Keratinocyte (primary cell): ENCODE measurements at regions not wholly inside any gene's neighbourhood (a gene's known extent, or its start where the extent isn't known, plus 50 kb on each side); places are given as distances from the start of the nearest gene placed in this dataset.

Experiments used
- DNase-seq: peaks from one replicate; pipeline ENCODE4 v3.0.0-alpha.2; 2011; ENCODE audit warnings: low read depth, missing footprints, low spot score
- FAIRE-seq: peaks from 2 replicates; lab custom pipeline; 2011; peaks lifted over from hg19 to GRCh38; lab: Jason Lieb, UNC
- H2AFZ ChIP-seq: 2 replicates; pipeline ENCODE4 v1.6.0; 2012; ENCODE audit warnings: low read length, control low read depth, inconsistent platforms; ENCODE audit not compliant: control insufficient read depth
- H3K27ac ChIP-seq: 2 replicates; pipeline ENCODE4 v1.5.1; 2011; ENCODE audit warnings: low read length; ENCODE audit not compliant: control insufficient read depth, insufficient read depth
- H3K27me3 ChIP-seq: 3 replicates; pipeline ENCODE4 v1.6.0; 2011; ENCODE audit warnings: low read length; ENCODE audit not compliant: control insufficient read depth, insufficient read depth; ENCODE audit errors: extremely low read depth
- H3K36me3 ChIP-seq, 2 experiments: 2 replicates in 1 of 2; 3 replicates in 1 of 2; pipeline ENCODE4 v1.5.1; 2011; ENCODE audit warnings: low read length in 2 of 2, mild to moderate bottlenecking in 1 of 2; ENCODE audit not compliant: control insufficient read depth in 2 of 2, insufficient read depth in 2 of 2; ENCODE audit errors: extremely low read depth in 1 of 2
- H3K4me1 ChIP-seq: 3 replicates; pipeline ENCODE4 v1.5.1; 2011; ENCODE audit warnings: low read length; ENCODE audit not compliant: control insufficient read depth, insufficient read depth; ENCODE audit errors: extremely low read depth
- H3K4me2 ChIP-seq: 3 replicates; pipeline ENCODE4 v1.6.0; 2011; ENCODE audit warnings: low read depth, low read length; ENCODE audit not compliant: control insufficient read depth, insufficient read depth; ENCODE audit errors: extremely low read depth
- H3K4me3 ChIP-seq, 3 experiments: fragments of 200-600 bp in 1 of 3; sonication (generic) in 1 of 3; 2 replicates in 2 of 3; 3 replicates in 1 of 3; pipeline ENCODE4 v1.5.1; 2011 to 2016; ENCODE audit warnings: low read length in 3 of 3, mild to moderate bottlenecking in 3 of 3, control low read depth in 2 of 3, inconsistent platforms in 1 of 3, low read depth in 1 of 3, mixed read lengths in 1 of 3, mixed run types in 1 of 3, moderate library complexity in 1 of 3; ENCODE audit not compliant: control insufficient read depth in 2 of 3, insufficient read depth in 2 of 3; ENCODE audit errors: extremely low read depth in 1 of 3
- H3K79me2 ChIP-seq: 2 replicates; pipeline ENCODE4 v1.6.0; 2012; ENCODE audit warnings: low read length; ENCODE audit not compliant: control insufficient read depth, insufficient read depth
- H3K9ac ChIP-seq: 3 replicates; pipeline ENCODE4 v1.6.0; 2011; ENCODE audit warnings: low read length; ENCODE audit not compliant: control insufficient read depth, insufficient read depth; ENCODE audit errors: extremely low read depth
- H3K9me1 ChIP-seq: 3 replicates; pipeline ENCODE4 v1.6.0; 2011; ENCODE audit warnings: low read length; ENCODE audit not compliant: control insufficient read depth, insufficient read depth; ENCODE audit errors: extremely low read depth
- H3K9me3 ChIP-seq: 2 replicates; pipeline ENCODE4 v1.5.1; 2012; ENCODE audit warnings: low read depth, low read length; ENCODE audit not compliant: control insufficient read depth
- H4K20me1 ChIP-seq: 3 replicates; pipeline ENCODE4 v1.6.0; 2011; ENCODE audit warnings: low read length; ENCODE audit not compliant: control insufficient read depth, insufficient read depth; ENCODE audit errors: extremely low read depth
- CTCF ChIP-seq, 3 experiments: IDR thresholded peaks in 1 of 3; conservative IDR thresholded peaks in 1 of 3; optimal IDR thresholded peaks in 1 of 3; 2 replicates in 2 of 3; 3 replicates in 1 of 3; pipeline versions ENCODE3 to v1.5.1; 2011; ENCODE audit warnings: low read length in 3 of 3, mild to moderate bottlenecking in 3 of 3, moderate library complexity in 2 of 3, control low read depth in 1 of 3, inconsistent platforms in 1 of 3; ENCODE audit not compliant: insufficient read depth in 2 of 3; ENCODE audit errors: extremely low read depth in 1 of 3
- EZH2 ChIP-seq: IDR thresholded peaks from one replicate; pipeline ENCODE4 v1.6.1; 2012; ENCODE audit warnings: inconsistent platforms, mild to moderate bottlenecking, low read length, moderate library complexity
- dilution Hi-C: fragments of 300-500 bp; cut with MboI; formaldehyde crosslinking; loops from one replicate; pipeline ENCODE4 v1.7.0; 2020; ENCODE audit warnings: low sequenced_read_pairs; ENCODE audit not compliant: extremely low pct_ligation_motif_present

GRCh38 chr12:108409481-108409880, 70.4 kb upstream of the CMKLR1 start:
- Histone ChIP-seq H3K27me3 (no peaks in the 10 kb centered on the region), H3K4me2 (no peak overlapping the region), H3K4me3 (no peak overlapping the region), H3K9me3 (no peaks in the 10 kb centered on the region), H3K27ac (no peak overlapping the region), H3K9me1 (no peaks in the 10 kb centered on the region), H3K4me1 (no peaks in the 10 kb centered on the region), H3K79me2 (no peaks in the 10 kb centered on the region), H3K9ac (no peak overlapping the region), H3K36me3 (no peaks in the 10 kb centered on the region), H4K20me1 (no peaks in the 10 kb centered on the region), H2AFZ (no peak overlapping the region)
- no peak for DNase-seq
- dilution Hi-C loops = no loop called here
- TF ChIP-seq EZH2 = no peak
- TF ChIP-seq CTCF (optimal IDR thresholded peaks at IDR 0.05 in 1 of 3, IDR thresholded peaks at IDR 0.05 in 1 of 3, conservative IDR thresholded peaks at IDR 0.05 in 1 of 3; ENCODE audit: extremely low read depth in 1 of 3, insufficient read depth in 2 of 3, low read length in 3 of 3) = no peak
- FAIRE-seq = no peak

GRCh38 chr12:108403952-108404351, 64.8 kb upstream of the CMKLR1 start:
- DNase-seq = no peak
- dilution Hi-C loops = no loop called here
- Histone ChIP-seq H3K36me3 (no peaks in the 10 kb centered on the region), H3K27ac (no peak overlapping the region), H4K20me1 (no peaks in the 10 kb centered on the region), H3K9ac (no peak overlapping the region), H3K4me3 (no peak overlapping the region), H2AFZ (no peak overlapping the region), H3K4me2 (no peak overlapping the region), H3K27me3 (no peaks in the 10 kb centered on the region), H3K9me1 (peaks cover 2% of the 10 kb centered on the region), H3K4me1 (no peaks in the 10 kb centered on the region), H3K79me2 (no peaks in the 10 kb centered on the region), H3K9me3 (no peaks in the 10 kb centered on the region)
- TF ChIP-seq EZH2 = no peak
- no peak for TF ChIP-seq CTCF (optimal IDR thresholded peaks at IDR 0.05 in 1 of 3, IDR thresholded peaks at IDR 0.05 in 1 of 3, conservative IDR thresholded peaks at IDR 0.05 in 1 of 3; ENCODE audit: extremely low read depth in 1 of 3, insufficient read depth in 2 of 3, low read length in 3 of 3)
- FAIRE-seq = no peak
